ENCODE measurements at regions not wholly inside any gene's neighbourhood (a gene's known extent, or its start where the extent isn't known, plus 50 kb on each side); places are given as distances from the start of the nearest gene placed in this dataset.

- DNase-seq (ENCODE audit: low spot score) = no peak
- Histone ChIP-seq H3K27ac (peak overlapping the region in 1 of 2 donors; percentile 55), H3K9me3 (no peaks in the 10 kb centered on the region), H3K4me3 (no peak overlapping the region), H3K36me3 (no peaks in the 10 kb centered on the region), H3K27me3 (replicated peaks; ENCODE audit: insufficient read depth) (no peaks in the 10 kb centered on the region), H3K4me1 (replicated peaks) (no peaks in the 10 kb centered on the region)
- WGBS = 38% methylated on average over 10 of the region's 10 CpGs
- TF ChIP-seq POLR2AphosphoS5 (IDR thresholded peaks at IDR 0.05) = no peak
- no peak for TF ChIP-seq POLR2A (IDR thresholded peaks at IDR 0.05)
- TF ChIP-seq, protein P1, sequence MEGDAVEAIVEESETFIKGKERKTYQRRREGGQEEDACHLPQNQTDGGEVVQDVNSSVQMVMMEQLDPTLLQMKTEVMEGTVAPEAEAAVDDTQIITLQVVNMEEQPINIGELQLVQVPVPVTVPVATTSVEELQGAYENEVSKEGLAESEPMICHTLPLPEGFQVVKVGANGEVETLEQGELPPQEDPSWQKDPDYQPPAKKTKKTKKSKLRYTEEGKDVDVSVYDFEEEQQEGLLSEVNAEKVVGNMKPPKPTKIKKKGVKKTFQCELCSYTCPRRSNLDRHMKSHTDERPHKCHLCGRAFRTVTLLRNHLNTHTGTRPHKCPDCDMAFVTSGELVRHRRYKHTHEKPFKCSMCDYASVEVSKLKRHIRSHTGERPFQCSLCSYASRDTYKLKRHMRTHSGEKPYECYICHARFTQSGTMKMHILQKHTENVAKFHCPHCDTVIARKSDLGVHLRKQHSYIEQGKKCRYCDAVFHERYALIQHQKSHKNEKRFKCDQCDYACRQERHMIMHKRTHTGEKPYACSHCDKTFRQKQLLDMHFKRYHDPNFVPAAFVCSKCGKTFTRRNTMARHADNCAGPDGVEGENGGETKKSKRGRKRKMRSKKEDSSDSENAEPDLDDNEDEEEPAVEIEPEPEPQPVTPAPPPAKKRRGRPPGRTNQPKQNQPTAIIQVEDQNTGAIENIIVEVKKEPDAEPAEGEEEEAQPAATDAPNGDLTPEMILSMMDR (IDR thresholded peaks at IDR 0.05) = no peak
- intact Hi-C loops (cut with DNase I) = no loop called here
Measured at GRCh38 chr1:184152434-184152898, 100.9 kb downstream of the TSEN15 start.

DNA sequence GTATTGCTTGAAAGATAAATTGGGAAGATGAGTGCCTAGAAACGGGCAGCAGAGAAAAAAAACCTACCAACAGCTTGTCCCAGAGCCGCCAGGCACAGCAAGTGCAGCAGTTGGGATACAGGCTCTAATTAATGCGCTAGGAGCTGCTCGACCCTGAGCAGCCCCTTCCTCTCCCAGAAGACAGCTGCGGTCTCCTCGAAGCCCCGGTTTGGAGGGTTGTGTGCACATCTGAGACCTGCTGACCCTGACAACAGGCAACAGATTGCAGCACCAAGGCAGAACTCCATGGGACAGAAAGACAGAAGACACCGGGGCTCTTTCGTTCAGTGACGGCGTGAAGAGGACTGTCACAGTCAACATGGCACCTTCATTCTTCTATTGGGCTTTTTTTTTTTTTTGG lies 101.4 kb downstream of the TSEN15 start:
- no peak for DNase-seq (ENCODE audit: low spot score)
- peak overlapping the region in 1 of 2 donors; percentile 55 for H3K27ac ChIP-seq
- intact Hi-C loops (cut with DNase I) = no loop called here
- no peak overlapping the region for H3K4me3 ChIP-seq
- TF ChIP-seq POLR2A (IDR thresholded peaks at IDR 0.05) (no peak), POLR2AphosphoS5 (IDR thresholded peaks at IDR 0.05) (no peak)
- TF ChIP-seq, protein P1 (IDR thresholded peaks at IDR 0.05) = no peak
- H3K27me3 ChIP-seq (replicated peaks; ENCODE audit: insufficient read depth) = no peaks in the 10 kb centered on the region
- H3K4me1 ChIP-seq (replicated peaks) = no peaks in the 10 kb centered on the region
- H3K9me3 ChIP-seq = no peaks in the 10 kb centered on the region
- 58% methylated on average over 11 of the region's 11 CpGs for WGBS
- no peaks in the 10 kb centered on the region for H3K36me3 ChIP-seq

GRCh38 chr1:184153731-184154130 lies 102.2 kb downstream of the TSEN15 start:
- Histone ChIP-seq H3K4me3 (no peak overlapping the region), H3K36me3 (no peaks in the 10 kb centered on the region), H3K27me3 (replicated peaks; ENCODE audit: insufficient read depth) (no peaks in the 10 kb centered on the region), H3K27ac (no peak overlapping the region), H3K4me1 (replicated peaks) (no peaks in the 10 kb centered on the region), H3K9me3 (no peaks in the 10 kb centered on the region)
- no peak for DNase-seq (ENCODE audit: low spot score)
- 90% methylated on average over 4 of the region's 4 CpGs for WGBS
- no peak for TF ChIP-seq POLR2AphosphoS5 (IDR thresholded peaks at IDR 0.05)
- no peak for TF ChIP-seq POLR2A (IDR thresholded peaks at IDR 0.05)
- TF ChIP-seq, protein P1 (IDR thresholded peaks at IDR 0.05) = no peak
- intact Hi-C loops (cut with DNase I) = no loop called here

DNA sequence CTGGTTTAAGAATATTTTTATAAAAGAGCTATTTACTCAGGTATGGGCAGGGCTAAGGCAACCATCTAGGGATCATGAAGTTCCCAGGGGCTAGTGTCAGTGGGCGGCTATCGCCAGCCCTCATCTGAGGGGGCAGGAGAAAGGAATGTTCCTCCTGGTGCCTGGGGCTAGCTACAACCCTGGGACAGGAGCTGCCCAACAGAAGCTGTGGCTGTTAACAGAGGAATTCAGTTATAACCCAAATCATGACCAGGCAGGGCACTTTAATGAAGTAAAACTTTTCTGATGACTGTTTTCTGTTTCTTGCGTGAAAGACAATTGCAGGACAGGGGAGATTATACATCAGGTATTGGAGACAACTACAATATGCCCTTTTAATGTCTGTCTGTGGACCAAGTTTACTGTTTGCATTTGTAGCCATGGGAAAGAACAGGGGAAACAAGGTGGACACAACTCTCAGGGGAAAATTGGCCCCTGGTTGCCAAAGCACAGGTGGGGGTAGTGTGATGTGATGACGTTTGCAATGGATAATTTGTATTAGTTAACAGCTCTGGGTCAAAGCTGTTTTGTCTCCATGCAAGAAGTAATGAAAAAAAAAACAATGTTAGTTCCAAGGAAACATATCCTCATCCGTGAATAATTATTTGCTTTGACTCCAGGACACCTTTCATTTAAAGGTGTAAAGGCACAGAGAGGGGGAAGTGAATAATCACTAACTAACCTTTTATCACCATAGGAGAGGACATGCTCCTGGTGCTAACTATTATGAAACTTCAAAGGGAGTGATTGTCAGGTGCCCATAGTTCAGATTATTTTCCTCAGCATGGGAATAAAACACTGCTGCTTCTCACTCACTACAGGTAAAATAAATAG lies 105.2 kb downstream of the TSEN15 start:
- Histone ChIP-seq H3K4me3 (no peak overlapping the region), H3K27ac (no peak overlapping the region), H3K9me3 (no peaks in the 10 kb centered on the region), H3K4me1 (replicated peaks) (no peaks in the 10 kb centered on the region), H3K36me3 (no peaks in the 10 kb centered on the region), H3K27me3 (replicated peaks; ENCODE audit: insufficient read depth) (no peaks in the 10 kb centered on the region)
- intact Hi-C loops (cut with DNase I) = no loop called here
- no peak for DNase-seq (ENCODE audit: low spot score)
- TF ChIP-seq POLR2AphosphoS5 (IDR thresholded peaks at IDR 0.05) (no peak), POLR2A (IDR thresholded peaks at IDR 0.05) (no peak)
- TF ChIP-seq, protein P1 (IDR thresholded peaks at IDR 0.05) = no peak
- WGBS = 43% methylated on average over 5 of the region's 5 CpGs

GRCh38 chr1:184157394-184157742 lies 105.8 kb downstream of the TSEN15 start:
- no peak for DNase-seq (ENCODE audit: low spot score)
- Histone ChIP-seq H3K36me3 (no peaks in the 10 kb centered on the region), H3K4me1 (replicated peaks) (no peaks in the 10 kb centered on the region), H3K27ac (no peak overlapping the region), H3K4me3 (no peak overlapping the region), H3K9me3 (no peaks in the 10 kb centered on the region), H3K27me3 (replicated peaks; ENCODE audit: insufficient read depth) (no peaks in the 10 kb centered on the region)
- 43% methylated on average over 1 of the region's 1 CpG for WGBS
- intact Hi-C loops (cut with DNase I) = no loop called here
- TF ChIP-seq POLR2AphosphoS5 (IDR thresholded peaks at IDR 0.05) (no peak), POLR2A (IDR thresholded peaks at IDR 0.05) (no peak)
- TF ChIP-seq, protein P1 (IDR thresholded peaks at IDR 0.05) = no peak

Data from prostate gland (tissue), 2 donors.